ENCODE measurements at regions not wholly inside any gene's neighbourhood (a gene's known extent, or its start where the extent isn't known, plus 50 kb on each side); places are given as distances from the start of the nearest gene placed in this dataset.

GRCh38 chr18:67266246-67267237 lies 250.0 kb downstream of the DSEL start:
- H3K36me3 ChIP-seq (ENCODE audit: control insufficient read depth in 4 of 4, insufficient read depth in 3 of 4, low read depth in 1 of 4, low read length in 3 of 4), result no peaks in the 10 kb centered on the region
- no peak overlapping the region for H3K9ac ChIP-seq (ENCODE audit: low read depth in 1 of 2, low read length in 2 of 2)
- no peaks in the 10 kb centered on the region for H3K4me1 ChIP-seq (ENCODE audit: control insufficient read depth in 4 of 4, insufficient read depth in 4 of 4, low read length in 3 of 4)
- H3K4me3 ChIP-seq (ENCODE audit: low read depth in 1 of 3, low read length in 3 of 3), result no peak overlapping the region
- H3K27me3 ChIP-seq (ENCODE audit: control insufficient read depth in 4 of 4, insufficient read depth in 4 of 4, low read length in 3 of 4), result no peaks in the 10 kb centered on the region
- 48% methylated on average over 5 of the region's 5 CpGs for WGBS
- H3K27ac ChIP-seq (ENCODE audit: low read depth in 1 of 2, low read length in 2 of 2), result no peak overlapping the region
- DNase-seq (ENCODE audit: low spot score), result no peak
- TF ChIP-seq MAX (IDR thresholded peaks at IDR 0.05), result no peak
- TF ChIP-seq GABPA (IDR thresholded peaks at IDR 0.05 in 1 of 2, conservative IDR thresholded peaks at IDR 0.05 in 1 of 2), result no peak
- no peak for TF ChIP-seq CTCF (IDR thresholded peaks at IDR 0.05; ENCODE audit: low read depth, low read length, missing input control)
- TF ChIP-seq HNF4A (conservative IDR thresholded peaks at IDR 0.05), result no peak
- TF ChIP-seq YY1 (IDR thresholded peaks at IDR 0.05), result no peak
- TF ChIP-seq RAD21 (IDR thresholded peaks at IDR 0.05), result no peak
- no peak for TF ChIP-seq FOXA2 (IDR thresholded peaks at IDR 0.05)
- no peak for TF ChIP-seq SP1 (IDR thresholded peaks at IDR 0.05)
- no peak for TF ChIP-seq ZBTB33 (IDR thresholded peaks at IDR 0.05)
- no peak for TF ChIP-seq NR2F2 (IDR thresholded peaks at IDR 0.05)
- TF ChIP-seq RXRA (IDR thresholded peaks at IDR 0.05), result no peak
- no peak for TF ChIP-seq EGR1 (IDR thresholded peaks at IDR 0.05; ENCODE audit: low read depth in 2 of 2)
- no peak for TF ChIP-seq FOXA1 (IDR thresholded peaks at IDR 0.05)
- TF ChIP-seq REST (IDR thresholded peaks at IDR 0.05), result no peak
- no peak for TF ChIP-seq JUND (IDR thresholded peaks at IDR 0.05)
- no peak for TF ChIP-seq HNF4G (IDR thresholded peaks at IDR 0.05)
- no peak for TF ChIP-seq ATF3 (IDR thresholded peaks at IDR 0.05)
- no peaks in the 10 kb centered on the region for H3K9me3 ChIP-seq (ENCODE audit: control insufficient read depth in 4 of 4, low read length in 3 of 4)

All from liver (tissue), 8 donors.